ENCODE measurements at regions not wholly inside any gene's neighbourhood (a gene's known extent, or its start where the extent isn't known, plus 50 kb on each side); places are given as distances from the start of the nearest gene placed in this dataset.
A peak's percentile ranks its signal among the peaks of the same experiment; 100 is the strongest.

GRCh38 chr10:78199005-78199725 lies 165.5 kb downstream of the RPS24 start:
- Mint-ChIP-seq H3K4me3 (no peak overlapping the region), H3K27ac (no peak overlapping the region), H3K4me1 (no peaks in the 10 kb centered on the region), H3K27me3 (ENCODE audit: low read depth in 3 of 3) (peaks cover 2 to 3% (median 2%) of the 10 kb centered on the region in 3 donors), H3K9me3 (no peaks in the 10 kb centered on the region), H3K36me3 (peaks cover 0 to 4% (median 0%) of the 10 kb centered on the region in 3 donors)
- no peak for DNase-seq

- Mint-ChIP-seq H3K4me1 (no peaks in the 10 kb centered on the region), H3K36me3 (no peaks in the 10 kb centered on the region), H3K4me3 (no peak overlapping the region), H3K9me3 (no peaks in the 10 kb centered on the region), H3K27me3 (ENCODE audit: low read depth in 3 of 3) (peaks cover 0 to 2% (median 0%) of the 10 kb centered on the region in 3 donors), H3K27ac (no peak overlapping the region)
- DNase-seq, result no peak
Observed at GRCh38 chr10:78199759-78200158, 166.1 kb downstream of the RPS24 start.

- Mint-ChIP-seq H3K4me3 (no peak overlapping the region), H3K9me3 (no peaks in the 10 kb centered on the region), H3K27me3 (ENCODE audit: low read depth in 3 of 3) (peaks cover 0 to 2% (median 0%) of the 10 kb centered on the region in 3 donors), H3K36me3 (no peaks in the 10 kb centered on the region), H3K27ac (no peak overlapping the region), H3K4me1 (no peaks in the 10 kb centered on the region)
- no peak for DNase-seq
Observed at GRCh38 chr10:78200686-78201085, 167.0 kb downstream of the RPS24 start.

GRCh38 chr10:78202386-78202785 lies 168.7 kb downstream of the RPS24 start:
- Mint-ChIP-seq H3K9me3 (no peaks in the 10 kb centered on the region), H3K27ac (peak overlapping the region in 1 of 6 donors; percentile 63), H3K27me3 (ENCODE audit: low read depth in 3 of 3) (peaks cover 0 to 3% (median 0%) of the 10 kb centered on the region in 3 donors), H3K36me3 (no peaks in the 10 kb centered on the region), H3K4me1 (no peaks in the 10 kb centered on the region), H3K4me3 (no peak overlapping the region)
- no peak for DNase-seq

- Mint-ChIP-seq H3K4me1 (no peaks in the 10 kb centered on the region), H3K27me3 (ENCODE audit: low read depth in 3 of 3) (peaks cover 0 to 3% (median 0%) of the 10 kb centered on the region in 3 donors), H3K4me3 (no peak overlapping the region), H3K27ac (no peak overlapping the region), H3K36me3 (no peaks in the 10 kb centered on the region), H3K9me3 (no peaks in the 10 kb centered on the region)
- DNase-seq, result no peak
Observed at GRCh38 chr10:78203915-78204818, 170.5 kb downstream of the RPS24 start.

GRCh38 chr10:78205457-78206016 lies 171.9 kb downstream of the RPS24 start:
- H3K9me3 Mint-ChIP-seq, result no peaks in the 10 kb centered on the region
- no peak for DNase-seq
- no peak overlapping the region for H3K4me3 Mint-ChIP-seq
- peak overlapping the region in 1 of 6 donors; percentile 5 for H3K27ac Mint-ChIP-seq
- peaks cover 0 to 5% (median 1%) of the 10 kb centered on the region in 3 donors for H3K27me3 Mint-ChIP-seq (ENCODE audit: low read depth in 3 of 3)
- no peaks in the 10 kb centered on the region for H3K4me1 Mint-ChIP-seq
- H3K36me3 Mint-ChIP-seq, result no peaks in the 10 kb centered on the region

- Mint-ChIP-seq H3K27ac (no peak overlapping the region), H3K9me3 (no peaks in the 10 kb centered on the region)
Observed at GRCh38 chr10:78207216-78207615, 173.6 kb downstream of the RPS24 start.

GRCh38 chr10:78207776-78208175 lies 174.1 kb downstream of the RPS24 start:
- H3K27me3 Mint-ChIP-seq (ENCODE audit: low read depth in 3 of 3), result peaks cover 0 to 5% (median 1%) of the 10 kb centered on the region in 3 donors
- H3K4me3 Mint-ChIP-seq, result no peak overlapping the region
- no peak overlapping the region for H3K27ac Mint-ChIP-seq
- no peaks in the 10 kb centered on the region for H3K36me3 Mint-ChIP-seq
- DNase-seq, result no peak
- no peaks in the 10 kb centered on the region for H3K4me1 Mint-ChIP-seq
- no peaks in the 10 kb centered on the region for H3K9me3 Mint-ChIP-seq

More at GRCh38 chr10:78207216-78207615, 173.6 kb downstream of the RPS24 start:
- no peak for DNase-seq
- Mint-ChIP-seq H3K4me1 (no peaks in the 10 kb centered on the region), H3K27me3 (ENCODE audit: low read depth in 3 of 3) (peaks cover 0 to 5% (median 1%) of the 10 kb centered on the region in 3 donors), H3K4me3 (no peak overlapping the region), H3K36me3 (no peaks in the 10 kb centered on the region)

GRCh38 chr10:78209970-78210369 lies 176.3 kb downstream of the RPS24 start:
- H3K27ac Mint-ChIP-seq, result no peak overlapping the region
- no peaks in the 10 kb centered on the region for H3K4me1 Mint-ChIP-seq
- DNase-seq, result no peak
- H3K36me3 Mint-ChIP-seq, result no peaks in the 10 kb centered on the region
- no peak overlapping the region for H3K4me3 Mint-ChIP-seq
- peaks cover 0 to 12% (median 3%) of the 10 kb centered on the region in 3 donors for H3K27me3 Mint-ChIP-seq (ENCODE audit: low read depth in 3 of 3)
- no peaks in the 10 kb centered on the region for H3K9me3 Mint-ChIP-seq

GRCh38 chr10:78210548-78210947 lies 176.9 kb downstream of the RPS24 start:
- Mint-ChIP-seq H3K9me3 (no peaks in the 10 kb centered on the region), H3K27me3 (ENCODE audit: low read depth in 3 of 3) (peaks cover 0 to 12% (median 5%) of the 10 kb centered on the region in 3 donors), H3K4me3 (no peak overlapping the region), H3K36me3 (no peaks in the 10 kb centered on the region), H3K4me1 (no peaks in the 10 kb centered on the region), H3K27ac (no peak overlapping the region)
- no peak for DNase-seq

GRCh38 chr10:78210976-78211375 lies 177.3 kb downstream of the RPS24 start:
- DNase-seq, result no peak
- Mint-ChIP-seq H3K9me3 (no peaks in the 10 kb centered on the region), H3K27me3 (ENCODE audit: low read depth in 3 of 3) (peaks cover 0 to 12% (median 4%) of the 10 kb centered on the region in 3 donors), H3K4me3 (no peak overlapping the region), H3K4me1 (no peaks in the 10 kb centered on the region), H3K36me3 (no peaks in the 10 kb centered on the region), H3K27ac (no peak overlapping the region)

GRCh38 chr10:78211561-78212051 lies 177.9 kb downstream of the RPS24 start:
- Mint-ChIP-seq H3K27ac (no peak overlapping the region), H3K36me3 (no peaks in the 10 kb centered on the region), H3K9me3 (no peaks in the 10 kb centered on the region), H3K4me3 (no peak overlapping the region), H3K27me3 (ENCODE audit: low read depth in 3 of 3) (peaks cover 0 to 12% (median 4%) of the 10 kb centered on the region in 3 donors), H3K4me1 (no peaks in the 10 kb centered on the region)
- DNase-seq, result no peak

GRCh38 chr10:78212060-78212785 lies 178.6 kb downstream of the RPS24 start:
- H3K4me3 Mint-ChIP-seq, result no peak overlapping the region
- no peak overlapping the region for H3K27ac Mint-ChIP-seq
- no peaks in the 10 kb centered on the region for H3K36me3 Mint-ChIP-seq
- no peaks in the 10 kb centered on the region for H3K9me3 Mint-ChIP-seq
- no peaks in the 10 kb centered on the region for H3K4me1 Mint-ChIP-seq
- no peak for DNase-seq
- peaks cover 0 to 12% (median 5%) of the 10 kb centered on the region in 3 donors for H3K27me3 Mint-ChIP-seq (ENCODE audit: low read depth in 3 of 3)
